GM12892 (cell line): ENCODE measurements at regions not wholly inside any gene's neighbourhood (a gene's known extent, or its start where the extent isn't known, plus 50 kb on each side); places are given as distances from the start of the nearest gene placed in this dataset.

Experiments used
- POLR2A ChIP-seq: IDR thresholded peaks from 2 replicates; pipeline ENCODE4 v1.6.1; 2011; ENCODE audit warnings: low read depth, low read length, control low read depth
- POLR2AphosphoS5 ChIP-seq: IDR thresholded peaks from 2 replicates; pipeline ENCODE4 v1.6.1; 2011; ENCODE audit warnings: low read depth, low read length, control low read depth
- TAF1 ChIP-seq: IDR thresholded peaks from 2 replicates; pipeline ENCODE4 v1.6.1; 2011; ENCODE audit warnings: low read depth, mild to moderate bottlenecking, control low read depth, low read length, borderline replicate concordance

- no peak for TF ChIP-seq POLR2AphosphoS5
- no peak for TF ChIP-seq POLR2A
- TF ChIP-seq TAF1 = no peak
Measured at GRCh38 chr7:52771177-52771576, 264.3 kb upstream of the POM121L12 start.
